Activated CD8-positive, alpha-beta memory T cell treated with anti-CD3 and anti-CD28 coated beads, Interleukin-2, amount 50 U/mL, for 48 hours (primary cell): ENCODE measurements at regions not wholly inside any gene's neighbourhood (a gene's known extent, or its start where the extent isn't known, plus 50 kb on each side); places are given as distances from the start of the nearest gene placed in this dataset.

ENCODE experiments used
- DNase-seq: peaks from one replicate; pipeline ENCODE4 v3.0.0-alpha.2; 2020

DNA sequence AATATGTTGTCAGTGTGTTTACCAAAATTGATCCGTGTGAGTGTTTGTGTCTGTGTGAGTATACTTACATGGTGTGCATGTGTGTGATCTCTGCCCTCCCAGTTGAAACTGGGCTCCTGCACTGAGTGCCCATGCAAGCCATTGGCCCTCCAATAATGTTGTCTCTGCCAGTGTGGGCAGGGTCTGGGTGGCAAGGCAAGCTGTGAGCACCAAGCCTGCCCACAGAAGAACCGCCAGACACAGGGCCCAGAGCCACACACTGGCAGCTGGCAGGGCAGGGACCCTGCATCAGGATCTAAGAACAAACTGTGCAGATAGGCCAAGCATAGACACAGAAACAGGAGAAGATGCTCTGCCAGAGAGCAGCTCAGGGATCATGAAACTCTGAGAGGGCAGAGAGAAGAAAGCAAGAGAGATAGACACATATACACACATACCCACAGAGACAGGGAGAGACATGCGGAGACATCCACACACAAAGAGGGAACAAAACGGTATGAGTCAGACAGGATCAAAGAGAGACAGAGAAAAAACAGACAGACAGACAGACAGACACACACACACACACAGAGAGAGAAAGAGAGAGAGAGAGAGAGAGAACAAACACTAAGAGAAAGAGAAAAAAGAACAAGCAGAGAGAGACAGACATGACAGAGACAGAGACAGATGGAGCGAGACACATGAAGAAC, 555.0 kb downstream of the MID1IP1 start:
- DNase-seq, result no peak

GRCh38 chrX:39360101-39360500, 558.8 kb downstream of the MID1IP1 start:
- no peak for DNase-seq

DNA sequence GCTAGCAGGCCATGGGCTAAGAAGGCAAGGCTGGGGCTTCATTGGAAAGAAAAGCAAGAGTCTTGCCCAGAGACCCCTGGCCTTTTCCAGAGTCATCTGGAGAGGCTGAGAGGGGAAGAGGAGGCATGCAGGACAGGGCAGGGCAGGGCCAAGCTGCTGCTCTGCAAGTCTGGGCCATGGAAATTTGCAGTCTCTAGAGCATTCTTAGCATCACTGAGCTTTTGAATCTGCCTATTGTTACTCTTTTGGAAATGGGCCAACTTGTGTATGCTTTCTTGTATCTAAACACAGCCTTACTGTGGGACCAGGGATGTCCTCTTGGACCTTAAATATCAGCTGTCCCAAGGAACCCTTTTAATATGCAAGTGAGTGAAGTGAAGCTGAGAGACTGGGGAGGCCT, 560.5 kb downstream of the MID1IP1 start:
- no peak for DNase-seq

DNA sequence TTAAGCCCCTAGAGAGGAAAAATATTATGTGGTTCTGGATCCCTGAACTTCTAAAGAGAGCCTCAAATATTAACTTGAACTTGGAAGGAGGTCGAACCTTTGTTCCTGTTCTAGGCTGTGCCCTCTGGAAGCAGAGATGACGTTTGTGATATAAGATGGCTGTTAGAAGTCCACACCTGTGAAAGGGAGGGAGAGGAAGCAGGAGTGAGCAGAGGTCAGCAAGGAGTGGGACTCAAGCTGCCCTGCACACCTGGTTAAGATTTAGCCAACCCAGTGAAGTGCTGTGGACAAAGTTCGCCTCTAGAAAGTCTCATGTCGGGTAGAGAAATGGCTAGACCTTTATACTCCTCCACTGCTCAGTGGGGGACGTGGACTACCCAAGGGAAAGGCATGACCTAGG, 566.2 kb downstream of the MID1IP1 start:
- DNase-seq, result no peak

DNA sequence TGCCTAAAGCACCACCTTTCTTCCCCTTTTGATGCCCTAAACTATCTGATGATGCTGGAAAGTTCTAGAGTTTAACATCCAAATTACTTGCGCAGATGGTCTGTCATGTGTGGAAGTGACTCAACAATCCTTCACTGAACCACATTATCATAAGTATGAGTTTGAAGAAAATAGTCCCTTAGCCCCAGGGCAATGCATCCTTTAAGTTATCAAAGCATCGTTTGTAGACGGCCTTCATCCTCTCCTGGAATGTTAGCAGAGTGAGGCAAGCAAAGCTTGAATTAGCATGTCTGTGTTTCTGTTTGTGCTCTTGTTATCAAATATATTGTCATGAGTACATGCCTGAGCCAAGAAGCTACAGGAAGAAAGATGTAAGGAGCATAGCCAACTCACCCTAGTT, 570.9 kb downstream of the MID1IP1 start:
- no peak for DNase-seq

- no peak for DNase-seq
Measured at GRCh38 chrX:39377157-39377556, 575.9 kb downstream of the MID1IP1 start.

DNA sequence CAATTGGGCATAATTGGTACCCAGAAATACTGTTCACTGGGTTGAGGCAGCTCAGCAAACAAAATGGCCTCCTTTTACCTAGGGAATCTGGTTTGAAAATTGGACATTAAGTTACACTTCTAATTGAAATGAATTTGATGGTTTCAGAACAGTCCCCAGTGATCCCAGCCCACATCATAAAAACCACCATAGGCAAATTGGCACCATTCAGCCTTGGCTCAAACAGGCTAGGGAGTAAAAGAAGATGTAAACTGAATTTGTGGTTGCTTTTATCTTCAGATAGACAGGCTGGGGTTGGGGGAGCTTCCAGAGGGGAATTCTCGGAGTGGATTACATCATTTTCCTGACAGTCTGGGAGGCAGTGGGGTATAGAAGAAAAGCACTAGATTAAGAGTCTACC, 576.5 kb downstream of the MID1IP1 start:
- DNase-seq, result no peak

- no peak for DNase-seq
Measured at GRCh38 chrX:39381422-39381821, 580.2 kb downstream of the MID1IP1 start.

DNA sequence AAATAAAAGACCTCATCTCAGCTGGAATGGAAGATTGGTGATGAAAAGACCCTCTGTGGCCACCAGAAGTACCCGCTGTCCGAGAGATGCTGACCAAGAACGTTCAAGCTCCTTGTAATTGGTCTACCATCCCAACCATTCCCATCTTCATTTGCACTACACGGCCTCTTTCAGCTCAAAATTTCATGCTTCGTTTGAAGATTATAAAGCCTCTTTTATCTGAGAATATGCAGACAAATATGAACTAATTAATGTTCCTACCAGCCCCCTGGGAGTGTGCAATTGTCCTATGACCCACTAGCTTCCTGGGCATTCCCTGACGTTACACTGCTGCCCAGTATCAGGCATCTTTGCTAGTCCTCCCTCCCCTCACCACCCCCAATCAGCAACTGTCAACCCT, 583.7 kb downstream of the MID1IP1 start:
- DNase-seq, result no peak

GRCh38 chrX:39388730-39389129, 587.5 kb downstream of the MID1IP1 start:
- DNase-seq, result no peak

- no peak for DNase-seq
Measured at GRCh38 chrX:39396358-39396995, 595.2 kb downstream of the MID1IP1 start.

DNA sequence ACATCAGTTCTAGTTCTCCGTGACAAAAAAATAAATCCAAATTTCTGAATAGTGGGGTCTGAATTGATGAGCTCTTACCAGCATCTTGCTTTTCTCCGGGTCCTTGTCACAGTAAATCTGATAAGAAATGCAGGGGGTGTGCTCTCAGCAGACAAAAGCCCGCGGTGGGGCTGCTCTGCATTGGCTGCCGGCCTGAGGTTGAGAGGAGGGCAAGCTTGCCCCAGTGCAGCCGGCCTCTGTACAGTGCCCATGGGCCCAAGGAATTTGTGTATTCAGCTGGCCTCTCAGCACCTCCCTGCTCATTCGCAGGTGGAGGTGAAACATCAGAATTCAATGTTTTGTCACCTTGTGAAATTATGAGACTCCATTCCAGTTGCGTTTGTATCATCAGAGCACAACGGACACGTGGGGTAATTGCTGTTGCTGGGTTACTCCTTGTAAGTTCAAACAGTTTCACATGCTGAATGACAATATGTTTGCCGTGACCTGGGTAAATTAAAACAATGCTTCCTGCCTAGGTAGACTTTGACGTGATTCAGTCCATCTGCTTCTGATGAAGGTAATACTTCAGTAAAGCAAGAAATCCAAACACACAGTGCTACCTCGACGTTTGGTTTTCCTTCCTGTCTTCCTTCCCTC, 596.4 kb downstream of the MID1IP1 start:
- DNase-seq, result no peak

DNA sequence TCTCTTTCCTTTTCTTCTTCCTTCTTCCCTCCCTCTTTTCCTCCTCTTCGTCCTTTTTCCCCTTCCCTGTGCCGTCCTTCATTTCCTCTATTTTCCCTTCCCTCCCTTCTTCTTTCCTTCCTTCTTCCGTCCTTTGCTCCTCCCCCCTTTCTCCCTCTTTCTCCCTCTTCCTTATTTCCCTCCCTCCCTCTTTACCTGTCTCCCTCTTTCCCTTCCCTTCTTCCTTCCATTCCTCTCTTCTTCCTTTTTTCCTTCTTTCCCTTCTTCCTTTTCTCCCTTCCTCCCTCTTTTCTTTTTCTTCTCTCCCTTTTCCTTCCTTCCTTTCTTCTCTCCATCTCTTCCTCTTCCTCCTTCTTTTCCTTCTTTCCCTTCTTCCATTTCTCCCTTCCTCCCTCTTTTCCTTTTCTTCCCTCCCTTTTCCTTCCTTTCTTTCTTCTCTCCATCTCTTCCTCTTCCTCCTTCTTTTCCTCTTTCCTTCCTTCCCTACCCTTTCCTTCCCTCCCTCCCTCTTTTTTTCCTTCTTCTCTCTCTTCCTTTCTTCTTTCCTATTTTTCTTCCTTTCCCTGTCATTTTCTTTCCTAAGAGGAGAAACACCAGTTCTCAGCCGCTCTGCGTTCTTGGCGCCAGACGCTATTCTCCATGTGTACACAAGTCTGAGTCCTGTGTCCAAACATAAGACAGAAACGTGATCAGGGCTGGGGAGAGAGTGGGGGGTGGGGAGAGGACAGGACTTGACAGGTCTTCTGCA, 597.1 kb downstream of the MID1IP1 start:
- no peak for DNase-seq

- no peak for DNase-seq
Measured at GRCh38 chrX:39398963-39399261, 597.7 kb downstream of the MID1IP1 start.

GRCh38 chrX:39399387-39399786, 598.1 kb downstream of the MID1IP1 start:
- no peak for DNase-seq

GRCh38 chrX:39401483-39402110, 600.3 kb downstream of the MID1IP1 start:
- no peak for DNase-seq

DNA sequence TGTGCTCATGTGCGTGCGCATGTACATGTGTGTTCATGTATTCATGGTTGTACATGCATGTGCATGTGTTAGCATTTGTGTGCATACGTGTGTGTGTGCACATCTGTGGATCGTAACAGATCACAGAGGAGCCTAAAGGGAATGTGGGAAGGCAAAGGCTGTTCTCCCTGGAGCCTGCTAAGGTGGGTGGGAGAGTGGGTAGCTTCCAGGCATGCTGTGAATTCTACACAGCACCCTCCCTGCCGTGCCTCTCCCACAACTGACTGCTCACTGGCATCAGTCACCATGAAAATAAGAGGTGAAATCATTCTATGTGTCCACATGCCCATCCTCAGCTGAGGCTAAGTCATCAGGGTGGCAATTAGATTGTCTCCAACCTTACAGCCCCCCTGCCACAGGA, 600.9 kb downstream of the MID1IP1 start:
- no peak for DNase-seq

GRCh38 chrX:39406799-39407198, 605.5 kb downstream of the MID1IP1 start:
- DNase-seq, result no peak

- no peak for DNase-seq
Measured at GRCh38 chrX:39409246-39409917, 608.1 kb downstream of the MID1IP1 start.

DNA sequence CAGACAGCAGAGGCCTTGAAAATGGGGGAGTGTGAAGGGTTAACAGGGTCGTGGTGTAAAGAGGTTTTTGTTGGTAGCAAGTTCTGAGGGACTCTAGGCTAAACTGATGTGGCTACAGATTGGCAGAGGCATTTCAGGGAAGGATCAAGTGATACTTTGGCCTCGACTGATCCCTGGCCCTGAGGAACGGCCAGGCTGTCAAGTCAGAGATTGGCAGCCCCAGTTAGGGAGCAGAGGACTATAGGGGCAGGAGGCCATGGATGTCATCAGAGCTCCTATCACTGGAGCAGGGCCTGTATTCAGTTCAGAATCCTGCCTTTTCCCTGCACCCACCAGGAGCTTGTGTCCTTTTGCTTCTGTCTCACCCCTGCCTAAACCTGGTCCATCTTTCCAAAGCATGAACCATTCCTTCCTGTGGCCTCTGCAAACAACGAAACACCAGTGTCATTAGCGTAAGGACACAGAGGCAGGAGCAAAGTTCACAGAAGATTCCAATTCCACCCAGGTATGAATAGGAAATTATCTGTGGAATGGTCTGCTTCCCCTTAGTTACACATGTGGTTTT, 613.1 kb downstream of the MID1IP1 start:
- no peak for DNase-seq

- DNase-seq, result no peak
Measured at GRCh38 chrX:39416547-39417260, 615.4 kb downstream of the MID1IP1 start.

DNA sequence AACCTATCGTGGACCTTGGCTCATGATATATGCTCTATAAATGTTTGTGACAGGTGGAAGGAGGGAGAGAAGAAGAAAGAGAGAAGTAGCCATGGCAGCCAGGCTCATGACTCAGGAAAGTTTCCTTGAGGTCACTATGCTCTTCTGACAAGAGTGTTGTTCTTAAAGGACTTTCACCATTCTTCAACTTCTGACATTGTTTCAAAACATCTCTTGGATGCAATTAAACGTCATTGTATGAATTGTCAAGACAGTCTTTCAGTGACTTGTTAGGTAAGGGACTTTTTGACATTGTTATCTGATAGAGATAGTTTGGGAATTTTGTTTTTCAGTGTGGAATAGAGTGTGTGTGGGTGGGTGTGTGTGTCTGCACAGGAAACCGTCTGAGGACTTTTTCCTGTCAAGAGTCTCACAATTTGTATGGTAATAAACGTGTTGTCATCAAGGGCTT, 617.0 kb downstream of the MID1IP1 start:
- no peak for DNase-seq
